ENCODE measurements at regions not wholly inside any gene's neighbourhood (a gene's known extent, or its start where the extent isn't known, plus 50 kb on each side); places are given as distances from the start of the nearest gene placed in this dataset.
"Not testable (repeated sequence)": the region's sequence is repeated elsewhere in the genome, so short reads cannot be mapped to it uniquely, and the experiment has no call there.

GRCh38 chr1:172940174-172940855 is 110.4 kb downstream of the TNFSF18 start:
- Mint-ChIP-seq H3K4me1 (peaks cover 0 to 6% (median 0%) of the 10 kb centered on the region in 4 donors), H3K4me3 (no peak overlapping the region), H3K27ac (peak overlapping the region in 1 of 10 donors; percentile 58), H3K27me3 (no peaks in the 10 kb centered on the region), H3K36me3 (no peaks in the 10 kb centered on the region), H3K9me3 (peaks cover 0 to 7% (median 0%) of the 10 kb centered on the region in 9 donors)
- ATAC-seq (no peak), DNase-seq (no peak)
- POLR2A ChIA-PET: no interaction called here

GRCh38 chr1:172941471-172941870 is 109.3 kb downstream of the TNFSF18 start:
- ATAC-seq: no peak
- POLR2A ChIA-PET: no interaction called here

GRCh38 chr1:172941945-172942344 is 108.8 kb downstream of the TNFSF18 start:
- Mint-ChIP-seq H3K36me3 (no peaks in the 10 kb centered on the region), H3K27me3 (no peaks in the 10 kb centered on the region), H3K9me3 (peaks cover 0 to 7% (median 0%) of the 10 kb centered on the region in 9 donors), H3K4me3 (no peak overlapping the region), H3K4me1 (peaks cover 2 to 9% (median 5%) of the 10 kb centered on the region in 4 donors), H3K27ac (no peak overlapping the region)
- POLR2A ChIA-PET: no interaction called here
- ATAC-seq: no peak
- DNase-seq: no peak

More at GRCh38 chr1:172941471-172941870, 109.3 kb downstream of the TNFSF18 start:
- peaks cover 0 to 5% (median 2%) of the 10 kb centered on the region in 4 donors for H3K4me1 Mint-ChIP-seq
- no peak overlapping the region for H3K27ac Mint-ChIP-seq
- no peak for DNase-seq
- peaks cover 0 to 7% (median 0%) of the 10 kb centered on the region in 9 donors for H3K9me3 Mint-ChIP-seq
- no peaks in the 10 kb centered on the region for H3K27me3 Mint-ChIP-seq
- no peaks in the 10 kb centered on the region for H3K36me3 Mint-ChIP-seq
- H3K4me3 Mint-ChIP-seq: no peak overlapping the region

- DNase-seq, ATAC-seq, H3K27ac Mint-ChIP-seq, H3K36me3 Mint-ChIP-seq, H3K27me3 Mint-ChIP-seq, H3K4me3 Mint-ChIP-seq, POLR2A ChIA-PET, H3K9me3 Mint-ChIP-seq: not testable (repeated sequence)
- H3K4me1 Mint-ChIP-seq: peaks cover 13 to 21% (median 14%) of the 10 kb centered on the region in 4 donors
These were observed 107.6 kb downstream of the TNFSF18 start for GRCh38 chr1:172943138-172943537.

- peaks cover 13 to 22% (median 14%) of the 10 kb centered on the region in 4 donors for H3K4me1 Mint-ChIP-seq
- no peak overlapping the region for H3K4me3 Mint-ChIP-seq
- H3K27ac Mint-ChIP-seq: peak overlapping the region in 1 of 10 donors; percentile 53
- POLR2A ChIA-PET: no interaction called here
- peaks cover 0 to 7% (median 0%) of the 10 kb centered on the region in 9 donors for H3K9me3 Mint-ChIP-seq
- DNase-seq (no peak), ATAC-seq (no peak)
- no peaks in the 10 kb centered on the region for H3K36me3 Mint-ChIP-seq
- H3K27me3 Mint-ChIP-seq: no peaks in the 10 kb centered on the region
These were observed 105.8 kb downstream of the TNFSF18 start for GRCh38 chr1:172944931-172945330.

GRCh38 chr1:172946814-172947507 is 103.8 kb downstream of the TNFSF18 start:
- ATAC-seq: peak in 1 of 2 donors; percentile 27
- DNase-seq: peak in 1 of 10 donors; percentile 10
- POLR2A ChIA-PET: interaction anchor here (0.6 to 0.7 kb wide), 2 partner anchors 72 to 680 kb away, joined by 3 to 4 read pairs; no protein-coding TSS in a partner anchor
- H3K4me1 Mint-ChIP-seq: peaks cover 13 to 22% (median 15%) of the 10 kb centered on the region in 4 donors
- H3K27me3 Mint-ChIP-seq: peaks cover 0 to 4% (median 0%) of the 10 kb centered on the region in 5 donors
- H3K27ac Mint-ChIP-seq: peak overlapping the region in 2 of 10 donors; percentile 3 to 9
- peak overlapping the region in 2 of 10 donors; percentile 3 to 46 for H3K4me3 Mint-ChIP-seq
- H3K9me3 Mint-ChIP-seq: peaks cover 0 to 7% (median 0%) of the 10 kb centered on the region in 9 donors
- no peaks in the 10 kb centered on the region for H3K36me3 Mint-ChIP-seq

GRCh38 chr1:172948457-172948856 is 102.3 kb downstream of the TNFSF18 start:
- ATAC-seq: no peak
- Mint-ChIP-seq H3K27ac (no peak overlapping the region), H3K27me3 (peaks cover 0 to 5% (median 0%) of the 10 kb centered on the region in 5 donors), H3K4me3 (no peak overlapping the region), H3K9me3 (peaks cover 0 to 3% (median 0%) of the 10 kb centered on the region in 9 donors), H3K4me1 (peaks cover 15 to 25% (median 19%) of the 10 kb centered on the region in 4 donors), H3K36me3 (no peaks in the 10 kb centered on the region)
- POLR2A ChIA-PET: no interaction called here
- peak in 1 of 10 donors; percentile 25 for DNase-seq

- Mint-ChIP-seq H3K27me3 (peaks cover 0 to 5% (median 0%) of the 10 kb centered on the region in 5 donors), H3K9me3 (no peaks in the 10 kb centered on the region), H3K27ac (no peak overlapping the region), H3K4me1 (peaks cover 15 to 25% (median 19%) of the 10 kb centered on the region in 4 donors), H3K4me3 (no peak overlapping the region), H3K36me3 (no peaks in the 10 kb centered on the region)
- POLR2A ChIA-PET: no interaction called here
- DNase-seq: no peak
- ATAC-seq: no peak
These were observed 101.6 kb downstream of the TNFSF18 start for GRCh38 chr1:172949096-172949495.

- ATAC-seq: no peak
- Mint-ChIP-seq H3K9me3 (no peaks in the 10 kb centered on the region), H3K4me3 (no peak overlapping the region), H3K4me1 (peaks cover 14 to 25% (median 19%) of the 10 kb centered on the region in 4 donors), H3K27me3 (peaks cover 0 to 5% (median 0%) of the 10 kb centered on the region in 5 donors), H3K36me3 (no peaks in the 10 kb centered on the region), H3K27ac (no peak overlapping the region)
- POLR2A ChIA-PET: no interaction called here
- no peak for DNase-seq
These were observed 100.2 kb downstream of the TNFSF18 start for GRCh38 chr1:172950528-172950927.

- Mint-ChIP-seq H3K27me3 (peaks cover 0 to 5% (median 0%) of the 10 kb centered on the region in 5 donors), H3K27ac (no peak overlapping the region), H3K4me3 (no peak overlapping the region), H3K9me3 (no peaks in the 10 kb centered on the region), H3K4me1 (peaks cover 13 to 23% (median 16%) of the 10 kb centered on the region in 4 donors), H3K36me3 (no peaks in the 10 kb centered on the region)
- POLR2A ChIA-PET: no interaction called here
- DNase-seq (no peak), ATAC-seq (no peak)
These were observed 98.9 kb downstream of the TNFSF18 start for GRCh38 chr1:172951730-172952365.

- no peaks in the 10 kb centered on the region for H3K36me3 Mint-ChIP-seq
- no peaks in the 10 kb centered on the region for H3K9me3 Mint-ChIP-seq
- H3K27ac Mint-ChIP-seq: no peak overlapping the region
- POLR2A ChIA-PET: no interaction called here
- DNase-seq: no peak
- ATAC-seq: no peak
- H3K4me3 Mint-ChIP-seq: no peak overlapping the region
- H3K27me3 Mint-ChIP-seq: peaks cover 0 to 5% (median 0%) of the 10 kb centered on the region in 5 donors
- peaks cover 7 to 17% (median 11%) of the 10 kb centered on the region in 4 donors for H3K4me1 Mint-ChIP-seq
These were observed 98.2 kb downstream of the TNFSF18 start for GRCh38 chr1:172952516-172952915.

GRCh38 chr1:172954476-172955150 is 96.1 kb downstream of the TNFSF18 start:
- H3K4me1 Mint-ChIP-seq: peaks cover 0 to 12% (median 4%) of the 10 kb centered on the region in 4 donors
- DNase-seq (no peak), ATAC-seq (no peak)
- H3K27ac Mint-ChIP-seq: no peak overlapping the region
- POLR2A ChIA-PET: no interaction called here
- no peak overlapping the region for H3K4me3 Mint-ChIP-seq
- peaks cover 0 to 5% (median 0%) of the 10 kb centered on the region in 5 donors for H3K27me3 Mint-ChIP-seq
- H3K36me3 Mint-ChIP-seq: no peaks in the 10 kb centered on the region
- no peaks in the 10 kb centered on the region for H3K9me3 Mint-ChIP-seq
